ENCODE measurements at regions not wholly inside any gene's neighbourhood (a gene's known extent, or its start where the extent isn't known, plus 50 kb on each side); places are given as distances from the start of the nearest gene placed in this dataset.

GRCh38 chrX:11953615-11954014 lies 184.7 kb upstream of the FRMPD4 start:
- peak; percentile 2 for DNase-seq

DNA sequence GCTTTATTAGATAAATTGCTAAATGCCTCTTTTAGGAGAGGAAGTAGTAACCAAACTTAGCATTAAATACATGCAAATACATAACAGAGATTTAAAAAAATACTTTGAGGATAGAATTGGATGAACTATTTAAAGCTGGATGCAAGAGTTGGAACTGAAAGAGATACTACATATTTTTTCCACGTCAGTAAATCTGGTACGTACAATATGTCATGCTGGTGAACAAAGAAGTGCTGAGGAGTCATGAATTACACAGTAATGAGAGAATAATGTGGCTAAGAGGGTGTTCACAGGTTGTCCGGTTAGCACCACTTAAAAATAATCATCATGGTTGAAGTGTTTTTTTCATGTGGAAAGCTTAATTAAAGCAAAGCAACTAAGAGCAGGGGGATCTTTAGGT lies 184.1 kb upstream of the FRMPD4 start:
- no peak for DNase-seq

- no peak for DNase-seq
Measured at GRCh38 chrX:11960031-11960430, 178.2 kb upstream of the FRMPD4 start.

GRCh38 chrX:11965436-11965835 lies 172.8 kb upstream of the FRMPD4 start:
- no peak for DNase-seq

DNA sequence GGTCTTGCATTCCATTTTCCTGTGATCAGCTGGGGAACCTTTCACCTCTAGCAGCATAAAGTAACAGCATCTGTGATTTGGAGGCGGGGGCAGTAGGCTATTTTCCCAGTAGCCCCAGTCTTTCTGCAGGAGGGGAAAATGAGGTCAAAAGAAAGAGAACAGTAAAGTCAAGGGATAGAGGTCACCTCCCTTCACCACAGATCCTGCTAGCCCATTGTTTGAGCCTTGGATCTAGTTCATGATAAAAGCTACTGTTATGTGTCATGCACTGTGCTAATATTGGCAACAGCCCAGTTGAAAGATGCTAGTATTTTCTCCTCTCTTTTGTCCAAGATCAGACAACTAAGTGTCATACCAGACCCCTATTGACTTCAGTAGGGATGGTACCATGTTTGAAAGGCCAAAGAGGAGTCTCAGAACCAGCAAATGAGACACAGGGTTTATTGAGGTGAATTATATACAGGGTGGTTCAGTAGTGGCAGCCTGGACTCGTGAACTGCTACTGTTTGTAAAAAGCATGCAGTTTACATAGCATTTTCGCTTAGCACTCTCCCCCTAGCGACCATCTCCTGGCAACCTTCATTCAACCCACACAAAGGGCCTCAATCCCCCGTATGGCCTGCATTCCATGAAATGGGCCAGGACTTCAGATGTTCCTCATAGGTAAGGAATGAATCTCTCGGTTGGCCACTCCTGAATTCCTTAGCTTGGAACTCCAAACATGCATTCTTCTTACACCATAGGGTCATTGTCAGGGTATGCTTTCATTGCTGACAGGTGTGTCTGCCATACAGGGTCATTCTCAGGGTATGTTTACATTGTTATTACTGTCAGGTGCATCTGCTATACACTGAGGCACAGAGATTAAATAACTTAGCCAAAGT lies 170.0 kb upstream of the FRMPD4 start:
- DNase-seq = no peak

- DNase-seq = peak; percentile 7
Measured at GRCh38 chrX:11968991-11969390, 169.3 kb upstream of the FRMPD4 start.

DNA sequence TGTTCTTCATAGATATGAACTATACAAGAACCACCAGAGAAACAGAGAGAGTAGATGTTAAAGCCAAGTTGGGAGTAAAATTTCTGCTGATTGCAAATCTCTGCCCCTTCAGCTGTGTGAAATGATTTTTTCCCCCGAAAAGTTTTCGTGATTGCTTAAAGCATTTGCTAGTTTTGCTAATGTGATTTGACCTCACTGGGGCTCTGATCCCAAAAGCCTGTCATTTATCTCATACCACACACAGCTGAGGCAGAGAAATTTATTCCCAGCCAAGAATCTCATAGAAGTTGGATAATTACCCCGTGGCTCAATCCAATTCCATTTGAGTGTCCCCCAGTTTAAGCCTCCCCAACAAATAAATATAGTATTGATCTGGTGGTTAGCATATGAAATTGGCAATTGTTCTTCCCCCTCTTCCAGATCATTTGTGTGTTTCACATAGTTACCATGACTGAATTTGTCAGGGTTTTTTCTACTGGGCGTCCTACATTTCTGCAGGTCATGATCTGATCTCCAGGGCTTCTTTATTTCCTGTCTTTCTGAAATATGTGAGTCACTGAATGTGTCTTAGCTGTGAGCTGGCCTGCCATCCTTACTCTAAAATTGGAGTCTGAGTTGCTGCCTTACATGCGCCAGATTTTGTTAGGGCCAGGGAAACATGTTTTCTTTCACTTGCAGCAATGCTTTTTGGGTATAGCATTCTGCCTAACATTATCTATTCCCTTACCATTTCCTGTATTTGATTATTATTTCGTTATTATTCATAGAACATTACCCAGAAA lies 167.5 kb upstream of the FRMPD4 start:
- DNase-seq = no peak

- no peak for DNase-seq
Measured at GRCh38 chrX:11976663-11977062, 161.6 kb upstream of the FRMPD4 start.

DNA sequence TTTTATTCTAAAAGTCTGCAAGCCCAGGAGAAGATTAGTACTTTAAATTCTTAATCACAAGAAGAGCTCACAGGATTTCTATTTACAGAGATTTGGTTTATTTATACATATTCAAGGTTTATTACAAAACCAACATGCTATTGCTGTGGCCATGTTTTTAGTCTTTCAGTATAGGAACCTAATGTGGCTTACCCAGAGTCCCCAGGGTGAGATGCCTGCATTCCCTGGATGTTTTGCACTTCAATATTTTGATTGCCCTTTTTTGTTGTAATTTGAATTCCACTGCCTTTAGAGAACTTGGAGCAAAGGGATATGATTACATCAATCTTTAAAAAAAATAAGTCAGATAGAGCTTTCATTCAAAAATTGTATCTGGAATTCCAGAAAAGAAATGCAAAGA lies 146.0 kb upstream of the FRMPD4 start:
- no peak for DNase-seq

DNA sequence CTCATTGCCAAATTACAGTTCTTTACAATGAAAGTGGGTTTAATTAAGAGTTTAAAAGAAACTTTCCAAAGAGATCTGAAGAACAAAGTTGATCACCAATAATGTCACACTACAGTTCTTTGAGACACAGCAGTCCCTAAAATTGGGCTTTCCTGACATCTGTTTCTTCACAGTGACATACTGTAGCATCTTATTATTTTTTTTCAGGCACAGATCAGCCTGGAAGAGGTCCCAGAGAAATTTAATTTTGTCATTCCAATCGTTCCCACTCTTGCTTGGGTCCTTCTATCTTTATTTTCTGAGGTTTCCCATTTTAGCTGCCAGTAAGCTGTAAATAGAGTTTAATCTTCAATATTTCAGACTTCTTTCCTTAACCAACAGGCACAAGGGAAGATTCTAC lies 143.1 kb upstream of the FRMPD4 start:
- DNase-seq = no peak

DNA sequence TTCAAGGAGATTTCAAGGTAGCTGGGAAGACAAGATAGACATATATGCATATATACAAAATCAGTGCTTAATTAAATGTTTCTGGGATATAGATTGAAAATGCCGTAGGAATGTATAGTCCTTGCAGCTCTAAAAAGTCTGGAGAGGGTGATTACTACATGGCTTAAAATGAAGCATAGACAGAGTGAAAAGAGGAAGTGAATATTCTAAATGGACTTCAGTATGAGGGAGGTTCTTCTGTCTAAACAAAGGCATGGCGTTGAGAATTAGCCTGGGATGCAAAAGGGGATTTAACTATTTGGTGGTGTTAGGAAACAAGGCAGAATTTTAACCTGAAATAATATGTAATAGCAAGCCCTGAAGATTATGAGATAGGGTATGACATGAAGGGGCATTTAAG lies 141.5 kb upstream of the FRMPD4 start:
- DNase-seq = no peak

DNA sequence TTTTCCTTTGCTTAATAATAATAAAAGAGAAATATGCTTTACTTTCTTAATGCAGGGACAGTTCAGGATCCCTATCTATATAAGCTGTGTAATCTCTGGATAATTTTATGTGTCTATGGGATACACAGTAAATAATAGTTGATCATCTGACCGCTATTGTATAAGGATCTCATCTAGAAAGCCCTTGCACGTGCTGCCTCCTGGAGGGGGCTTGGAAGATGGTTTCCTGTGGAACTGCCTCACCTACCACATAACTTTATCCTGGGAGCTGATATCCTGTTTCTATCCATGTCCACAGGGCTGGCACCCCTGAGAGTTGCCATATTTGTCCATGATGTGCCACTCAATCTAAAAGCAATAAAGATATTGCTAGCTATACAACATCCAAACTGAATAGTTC lies 139.3 kb upstream of the FRMPD4 start:
- DNase-seq = peak; percentile 22

GRCh38 chrX:12002876-12003275 lies 135.4 kb upstream of the FRMPD4 start:
- DNase-seq = no peak

DNA sequence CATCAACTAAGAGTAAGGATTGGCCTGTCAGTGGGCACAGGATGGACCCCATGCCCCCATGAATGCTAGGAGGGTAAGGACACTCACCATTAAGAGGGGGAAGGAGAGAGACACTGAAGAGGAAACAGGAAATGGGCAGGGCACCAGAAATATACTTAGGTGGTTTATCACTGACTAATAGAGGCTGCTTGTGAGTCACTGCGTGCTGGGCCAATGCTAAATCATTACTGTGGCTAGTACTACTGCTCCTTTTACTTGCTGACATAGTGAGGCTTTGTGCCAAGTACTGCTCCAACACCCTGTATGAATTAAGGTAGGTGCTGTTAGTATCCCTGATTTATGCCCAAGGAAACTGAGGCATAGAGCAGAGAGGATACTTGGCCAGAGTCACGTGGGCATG lies 130.4 kb upstream of the FRMPD4 start:
- DNase-seq = no peak

GRCh38 chrX:12010436-12010835 lies 127.8 kb upstream of the FRMPD4 start:
- DNase-seq = no peak

DNA sequence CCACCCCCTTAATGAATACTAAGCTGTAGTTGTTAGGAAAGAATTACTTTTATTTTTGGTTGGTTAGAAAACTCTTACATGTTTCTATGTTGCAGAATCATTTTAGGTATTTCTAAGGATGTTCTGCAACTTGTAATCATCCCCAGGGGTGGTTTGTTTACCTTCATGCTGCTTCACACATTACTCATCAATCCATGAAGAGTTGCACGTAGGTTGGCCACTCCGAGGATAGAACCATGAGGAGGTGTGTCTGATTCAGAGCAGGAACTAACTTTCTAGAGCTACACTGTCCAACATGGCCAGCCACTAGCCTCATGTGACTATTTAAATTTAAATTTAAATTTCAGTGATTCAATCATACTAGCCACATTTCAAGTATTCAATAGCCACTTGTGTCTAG lies 127.2 kb upstream of the FRMPD4 start:
- no peak for DNase-seq

DNA sequence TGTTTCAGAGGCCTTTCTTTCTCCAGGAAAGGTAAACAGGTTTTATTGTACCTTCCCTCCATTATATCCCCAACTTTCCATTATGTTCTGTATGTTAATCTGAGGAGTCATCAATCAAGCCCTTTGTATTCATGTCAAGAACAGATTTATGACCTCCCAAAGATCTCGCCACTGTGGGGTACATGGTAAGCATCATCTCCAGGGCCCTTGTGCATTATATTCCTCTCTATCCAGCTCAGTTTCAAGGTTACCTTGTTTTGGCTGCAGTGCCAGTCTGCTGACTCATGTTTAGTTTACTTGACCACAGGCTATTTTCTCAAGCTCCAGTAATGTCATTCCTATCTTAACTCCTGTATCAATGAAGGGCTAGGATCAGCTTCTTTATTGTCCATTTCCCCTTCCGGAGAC lies 125.1 kb upstream of the FRMPD4 start:
- DNase-seq = no peak

DNA sequence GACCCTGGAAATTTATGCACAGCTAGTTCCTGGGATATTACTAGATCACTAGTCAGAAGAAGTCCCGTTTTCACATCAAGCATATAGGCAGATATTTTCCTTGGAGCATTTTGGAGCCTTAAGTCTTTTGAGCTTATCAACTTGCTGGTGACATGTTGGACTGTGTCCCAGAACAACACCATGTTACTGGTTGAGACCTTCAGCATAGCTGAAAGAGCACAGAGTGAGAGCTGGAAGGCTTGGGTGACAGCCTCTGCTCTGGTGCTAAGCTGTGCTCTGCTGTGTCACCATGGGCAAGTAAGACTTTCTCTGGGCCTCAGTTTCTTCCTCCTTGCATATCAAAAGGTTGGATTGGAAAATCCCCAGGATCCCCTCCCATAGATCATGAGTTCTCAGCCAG lies 116.6 kb upstream of the FRMPD4 start:
- DNase-seq = no peak

DNA sequence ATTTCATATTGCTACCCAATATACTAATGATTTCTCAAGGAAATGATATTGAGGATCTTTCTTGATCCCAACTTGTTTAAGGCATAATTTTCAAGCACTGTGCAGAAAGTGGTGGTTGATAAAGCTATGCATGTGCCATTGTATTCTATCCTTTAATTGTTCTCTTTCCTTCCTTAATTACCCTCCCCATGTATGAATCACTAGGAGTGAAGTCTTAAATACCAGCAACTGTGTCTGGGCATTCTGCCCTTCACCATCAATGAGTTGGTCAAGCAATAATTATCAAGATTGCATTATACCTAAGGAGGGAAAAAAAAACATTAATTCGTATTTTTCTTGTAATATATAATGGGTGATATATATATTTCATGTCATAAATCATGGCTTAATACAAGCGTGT lies 111.8 kb upstream of the FRMPD4 start:
- DNase-seq = no peak

DNA sequence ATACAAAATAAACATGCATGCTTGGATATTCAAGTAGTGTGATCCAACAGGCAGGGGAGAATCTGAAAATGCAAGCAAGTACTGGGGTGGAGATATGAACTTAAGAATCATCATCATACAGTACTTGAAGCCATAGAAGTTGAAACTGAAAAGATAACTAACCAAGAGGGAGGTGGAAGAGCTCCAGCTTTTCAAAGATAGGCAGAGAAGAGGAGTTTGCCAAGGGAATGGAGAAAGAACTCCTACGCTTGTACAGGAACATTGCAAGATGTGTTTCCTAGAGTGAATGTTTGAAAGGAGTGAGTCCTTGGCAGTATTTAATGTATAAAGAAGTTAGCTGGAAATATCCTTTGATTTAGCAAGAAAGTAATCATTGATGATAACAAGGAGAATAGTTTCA lies 106.2 kb upstream of the FRMPD4 start:
- no peak for DNase-seq

DNA sequence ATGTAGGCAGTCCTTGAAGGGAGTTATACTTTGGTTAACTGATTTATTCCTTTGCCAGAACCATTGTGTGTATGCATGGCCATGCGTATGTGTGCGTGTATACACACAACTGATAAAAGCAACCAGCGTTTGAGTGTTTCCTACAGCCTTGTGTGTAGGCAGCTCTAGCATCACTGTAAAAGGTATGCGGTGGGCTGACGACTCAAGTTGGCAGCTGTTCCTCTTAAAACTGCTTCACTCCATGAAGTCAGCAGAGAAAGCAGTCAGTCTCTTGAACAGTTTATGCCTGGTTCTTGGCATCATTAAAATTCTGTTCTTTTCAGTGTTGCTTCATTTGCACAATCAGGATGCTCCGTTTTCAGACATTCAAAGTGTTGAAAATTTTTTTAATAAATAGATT lies 103.5 kb upstream of the FRMPD4 start:
- DNase-seq = no peak

- no peak for DNase-seq
Measured at GRCh38 chrX:12042615-12043014, 95.7 kb upstream of the FRMPD4 start.

DNA sequence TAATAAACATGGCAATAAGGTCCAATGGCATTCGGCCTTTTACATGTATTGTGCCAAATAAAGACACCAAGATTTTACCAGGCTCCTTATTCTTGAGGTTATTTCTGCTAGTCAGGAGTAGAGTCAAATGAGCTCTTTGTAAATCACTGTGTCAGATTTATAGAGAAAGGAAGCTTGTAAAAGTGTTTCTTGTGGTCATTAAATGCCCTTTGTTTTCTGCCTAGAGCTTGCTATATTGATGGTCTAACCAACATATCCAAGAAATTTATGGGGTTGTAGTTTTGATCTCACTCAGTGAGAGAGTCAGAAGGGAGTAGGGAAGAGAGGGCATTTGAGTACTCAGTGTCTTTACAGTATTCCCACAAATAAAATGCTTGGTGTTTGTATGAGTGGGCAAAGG lies 86.2 kb upstream of the FRMPD4 start:
- DNase-seq = no peak

- no peak for DNase-seq
Measured at GRCh38 chrX:12058087-12058486, 80.2 kb upstream of the FRMPD4 start.

All from NCI-H82 (cell line).